Esophagus muscularis mucosa (tissue), 4 donors: ENCODE measurements at regions not wholly inside any gene's neighbourhood (a gene's known extent, or its start where the extent isn't known, plus 50 kb on each side); places are given as distances from the start of the nearest gene placed in this dataset.

Experiments used
- DNase-seq: peaks from one replicate; pipeline ENCODE4 v3.0.0-alpha.2; 2017; ENCODE audit errors: extremely low spot score
- H3K27ac ChIP-seq, 4 donors: fragments of 200-600 bp; sonication (generic); replicated peaks in 1 of 4; 1 replicate in 3 of 4; 2 replicates in 1 of 4; pipeline ENCODE4 v1.5.1; 2016 to 2019; ENCODE audit warnings: mild to moderate bottlenecking in 1 of 4
- H3K27me3 ChIP-seq, 4 donors: fragments of 200-600 bp; sonication (generic); one replicate each; pipeline versions ENCODE4 v1.5.1 to v1.6.0; 2016 to 2019
- H3K36me3 ChIP-seq, 4 donors: fragments of 200-600 bp; sonication (generic); one replicate each; pipeline ENCODE4 v1.5.1; 2016 to 2019
- H3K4me1 ChIP-seq, 4 donors: fragments of 200-600 bp; sonication (generic); one replicate each; pipeline ENCODE4 v1.5.1; 2016 to 2019
- H3K4me3 ChIP-seq, 4 donors: fragments of 200-600 bp; sonication (generic); 1 replicate in 2 of 4; 2 replicates in 2 of 4; pipeline ENCODE4 v1.5.1; 2016 to 2019; ENCODE audit warnings: mild to moderate bottlenecking in 4 of 4, moderate library complexity in 1 of 4
- H3K9me3 ChIP-seq, 4 donors: fragments of 200-600 bp; sonication (generic); 1 replicate in 3 of 4; 2 replicates in 1 of 4; pipeline ENCODE4 v1.5.1; 2016 to 2019
- CTCF ChIP-seq, 3 experiments: fragments of 200-600 bp in 2 of 3; fragments of 450-650 bp in 1 of 3; sonication (generic) in 2 of 3; IDR thresholded peaks; one replicate each; pipeline ENCODE4 v1.5.1; 2017 to 2019; ENCODE audit warnings: antibody characterized with exemption in 3 of 3, mild to moderate bottlenecking in 2 of 3, moderate library complexity in 1 of 3
- EP300 ChIP-seq: sonication (generic); formaldehyde crosslinking; IDR thresholded peaks from one replicate; pipeline ENCODE4 v1.6.1; 2017; ENCODE audit warnings: antibody characterized with exemption
- POLR2A ChIP-seq: fragments of 450-650 bp; IDR thresholded peaks from one replicate; pipeline ENCODE4 v1.6.1; 2017; ENCODE audit warnings: antibody characterized with exemption, moderate library complexity, mild to moderate bottlenecking, low read depth
- POLR2AphosphoS5 ChIP-seq, 2 donors: sonication (generic); formaldehyde crosslinking; IDR thresholded peaks; one replicate each; pipeline ENCODE4 v1.6.1; 2017; ENCODE audit warnings: antibody characterized with exemption in 2 of 2
- WGBS: methylation state at CpG from one replicate; pipeline ENCODE4 v1.1.5; 2018; 5-methylcytosine and 5-hydroxymethylcytosine counted together
- intact Hi-C: fragments of 100-400 bp; cut with DNase I; formaldehyde crosslinking; loops from one replicate; pipeline ENCODE4 v1.15.1; 2023

GRCh38 chr10:130929422-130930325 is 381.8 kb downstream of the TCERG1L start:
- intact Hi-C loops = no loop called here
- TF ChIP-seq POLR2AphosphoS5 (IDR thresholded peaks at IDR 0.05) (no peak), EP300 (no peak), POLR2A (no peak), CTCF (IDR thresholded peaks at IDR 0.05) (no peak)
- DNase-seq = no peak
- Histone ChIP-seq H3K9me3 (no peaks in the 10 kb centered on the region), H3K36me3 (no peaks in the 10 kb centered on the region), H3K27ac (no peak overlapping the region), H3K4me3 (no peak overlapping the region), H3K27me3 (peaks cover 0 to 58% (median 0%) of the 10 kb centered on the region in 4 donors), H3K4me1 (no peaks in the 10 kb centered on the region)
- WGBS = 71% methylated on average over 7 of the region's 17 CpGs

GRCh38 chr10:130930821-130931220 is 380.7 kb downstream of the TCERG1L start:
- H3K27me3 ChIP-seq = peaks cover 0 to 55% (median 0%) of the 10 kb centered on the region in 4 donors
- intact Hi-C loops = no loop called here
- 77% methylated on average over 5 of the region's 5 CpGs for WGBS
- H3K27ac ChIP-seq = no peak overlapping the region
- H3K4me3 ChIP-seq = no peak overlapping the region
- H3K4me1 ChIP-seq = no peaks in the 10 kb centered on the region
- no peak for DNase-seq
- H3K36me3 ChIP-seq = no peaks in the 10 kb centered on the region
- no peaks in the 10 kb centered on the region for H3K9me3 ChIP-seq
- no peak for TF ChIP-seq CTCF (IDR thresholded peaks at IDR 0.05)
- TF ChIP-seq POLR2A = no peak
- no peak for TF ChIP-seq POLR2AphosphoS5 (IDR thresholded peaks at IDR 0.05)
- no peak for TF ChIP-seq EP300

GRCh38 chr10:130931256-130931655 is 380.3 kb downstream of the TCERG1L start:
- TF ChIP-seq POLR2A (no peak), POLR2AphosphoS5 (IDR thresholded peaks at IDR 0.05) (no peak), EP300 (no peak), CTCF (IDR thresholded peaks at IDR 0.05) (no peak)
- 42% methylated on average over 5 of the region's 7 CpGs for WGBS
- H3K27me3 ChIP-seq = peaks cover 0 to 55% (median 0%) of the 10 kb centered on the region in 4 donors
- H3K36me3 ChIP-seq = no peaks in the 10 kb centered on the region
- no peak overlapping the region for H3K27ac ChIP-seq
- no peak overlapping the region for H3K4me3 ChIP-seq
- no peaks in the 10 kb centered on the region for H3K4me1 ChIP-seq
- intact Hi-C loops = no loop called here
- H3K9me3 ChIP-seq = no peaks in the 10 kb centered on the region
- DNase-seq = no peak

- DNase-seq = no peak
- intact Hi-C loops = no loop called here
Observed at GRCh38 chr10:130932326-130933007, 379.1 kb downstream of the TCERG1L start.

More at GRCh38 chr10:130932326-130933007, 379.1 kb downstream of the TCERG1L start:
- WGBS = 81% methylated on average over 15 of the region's 15 CpGs
- Histone ChIP-seq H3K9me3 (no peaks in the 10 kb centered on the region), H3K27ac (no peak overlapping the region), H3K27me3 (peaks cover 0 to 61% (median 0%) of the 10 kb centered on the region in 4 donors), H3K4me3 (no peak overlapping the region), H3K36me3 (no peaks in the 10 kb centered on the region), H3K4me1 (no peaks in the 10 kb centered on the region)
- TF ChIP-seq CTCF (IDR thresholded peaks at IDR 0.05) (no peak), POLR2AphosphoS5 (IDR thresholded peaks at IDR 0.05) (no peak), POLR2A (no peak), EP300 (no peak)
